ENCODE measurements at regions not wholly inside any gene's neighbourhood (a gene's known extent, or its start where the extent isn't known, plus 50 kb on each side); places are given as distances from the start of the nearest gene placed in this dataset.

DNA sequence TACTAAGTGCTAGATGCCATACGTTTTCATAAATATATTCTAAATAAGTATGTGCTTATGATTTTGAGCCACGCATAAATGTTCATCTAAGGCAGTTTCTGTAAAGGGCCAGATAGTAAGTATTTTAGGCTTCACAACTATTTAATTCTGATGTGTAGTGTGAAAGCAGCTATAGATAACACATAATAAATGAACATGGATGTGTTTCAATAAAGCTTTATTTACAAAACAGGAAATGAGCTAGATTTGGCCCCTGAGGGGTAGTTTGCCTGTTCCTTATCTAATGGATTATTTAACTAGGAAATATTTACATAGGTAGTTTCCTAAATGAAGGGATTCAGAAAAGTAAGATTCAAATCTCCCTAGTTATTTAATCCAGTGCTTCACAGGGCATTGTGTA lies 557.6 kb upstream of the PKN2 start:
- intact Hi-C loops (cut with DNase I; ENCODE audit: low total_unique reads) = no loop called here
- TF ChIP-seq, protein P1, sequence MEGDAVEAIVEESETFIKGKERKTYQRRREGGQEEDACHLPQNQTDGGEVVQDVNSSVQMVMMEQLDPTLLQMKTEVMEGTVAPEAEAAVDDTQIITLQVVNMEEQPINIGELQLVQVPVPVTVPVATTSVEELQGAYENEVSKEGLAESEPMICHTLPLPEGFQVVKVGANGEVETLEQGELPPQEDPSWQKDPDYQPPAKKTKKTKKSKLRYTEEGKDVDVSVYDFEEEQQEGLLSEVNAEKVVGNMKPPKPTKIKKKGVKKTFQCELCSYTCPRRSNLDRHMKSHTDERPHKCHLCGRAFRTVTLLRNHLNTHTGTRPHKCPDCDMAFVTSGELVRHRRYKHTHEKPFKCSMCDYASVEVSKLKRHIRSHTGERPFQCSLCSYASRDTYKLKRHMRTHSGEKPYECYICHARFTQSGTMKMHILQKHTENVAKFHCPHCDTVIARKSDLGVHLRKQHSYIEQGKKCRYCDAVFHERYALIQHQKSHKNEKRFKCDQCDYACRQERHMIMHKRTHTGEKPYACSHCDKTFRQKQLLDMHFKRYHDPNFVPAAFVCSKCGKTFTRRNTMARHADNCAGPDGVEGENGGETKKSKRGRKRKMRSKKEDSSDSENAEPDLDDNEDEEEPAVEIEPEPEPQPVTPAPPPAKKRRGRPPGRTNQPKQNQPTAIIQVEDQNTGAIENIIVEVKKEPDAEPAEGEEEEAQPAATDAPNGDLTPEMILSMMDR (IDR thresholded peaks at IDR 0.05) = no peak
- TF ChIP-seq POLR2A (IDR thresholded peaks at IDR 0.05) = no peak
- WGBS, 2 donors = 82 to 92% methylated on average over 2 of the region's 2 CpGs
- DNase-seq (ENCODE audit: low spot score in 2 of 2) = no peak
- H3K4me3 ChIP-seq (ENCODE audit: low read depth, poor library complexity, severe bottlenecking) = no peak overlapping the region

DNA sequence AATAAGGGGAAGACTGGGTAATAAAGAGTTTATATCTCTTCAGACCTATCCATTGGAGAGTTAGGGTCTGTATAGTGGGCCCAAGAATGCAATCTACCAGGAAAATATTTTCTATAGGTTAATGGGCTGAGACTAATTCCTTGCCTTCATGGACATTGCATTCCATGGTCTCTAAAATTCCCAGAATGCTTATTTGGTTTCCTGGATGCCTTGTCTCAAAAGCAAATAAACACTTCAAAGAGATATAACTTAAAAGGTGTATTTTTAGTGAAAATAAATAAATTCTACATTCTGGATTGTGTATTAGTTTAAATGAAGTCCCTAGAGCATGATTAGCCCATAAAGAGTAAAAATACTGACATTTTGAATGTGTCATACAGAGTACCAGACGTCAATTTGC lies 550.1 kb upstream of the PKN2 start:
- intact Hi-C loops (cut with DNase I; ENCODE audit: low total_unique reads) = no loop called here
- WGBS, 2 donors = 74 to 84% methylated on average over 1 of the region's 1 CpG
- no peak overlapping the region for H3K4me3 ChIP-seq (ENCODE audit: low read depth, poor library complexity, severe bottlenecking)
- TF ChIP-seq, protein P1 (IDR thresholded peaks at IDR 0.05) = no peak
- TF ChIP-seq POLR2A (IDR thresholded peaks at IDR 0.05) = no peak
- no peak for DNase-seq (ENCODE audit: low spot score in 2 of 2)

DNA sequence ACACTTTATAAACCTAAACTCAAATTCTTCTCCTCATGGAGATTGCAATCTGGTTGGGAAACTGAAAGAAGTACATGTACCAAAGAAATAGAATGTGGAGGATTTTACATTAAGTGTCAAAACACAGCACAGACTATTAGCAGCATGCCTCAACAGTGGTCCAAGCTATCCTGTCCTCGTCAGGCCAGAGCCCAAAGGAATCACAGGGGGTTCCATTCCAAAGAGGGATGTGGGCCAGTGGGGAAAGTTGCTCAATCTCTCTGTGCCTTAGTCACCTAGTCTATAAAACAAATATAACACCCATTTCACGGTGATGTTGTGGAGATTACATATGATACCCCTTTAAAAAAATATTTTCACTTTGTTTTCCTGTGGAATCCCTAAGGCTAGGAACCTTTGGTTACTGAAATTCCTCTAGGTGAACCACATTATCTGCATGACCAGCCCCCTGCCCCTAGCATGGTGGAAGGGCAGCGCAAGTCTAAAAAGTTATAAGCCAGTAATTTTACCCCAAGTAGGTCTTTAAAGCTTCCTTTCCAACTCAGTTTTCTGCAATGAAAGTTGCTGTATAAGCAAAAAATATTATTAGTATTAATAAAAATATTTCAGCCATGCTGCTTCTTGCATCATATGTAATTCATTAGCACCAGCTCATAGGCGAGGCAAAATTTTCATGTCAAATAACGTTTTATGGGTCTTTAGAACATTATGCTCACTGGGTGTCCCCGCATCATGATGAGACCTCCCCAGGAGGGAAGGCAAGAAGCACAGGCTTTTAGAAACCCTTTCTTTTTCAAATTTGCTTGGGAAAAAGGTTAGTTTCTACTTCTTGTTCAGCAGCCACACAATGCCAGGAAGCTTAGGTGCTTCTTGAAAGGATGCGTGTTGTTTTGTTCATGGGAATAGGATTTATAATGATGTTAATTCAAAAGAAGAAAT lies 548.8 kb upstream of the PKN2 start:
- no peak for TF ChIP-seq POLR2A (IDR thresholded peaks at IDR 0.05)
- TF ChIP-seq, protein P1 (IDR thresholded peaks at IDR 0.05) = no peak
- no peak overlapping the region for H3K4me3 ChIP-seq (ENCODE audit: low read depth, poor library complexity, severe bottlenecking)
- no peak for DNase-seq (ENCODE audit: low spot score in 2 of 2)
- 76 to 78% methylated on average over 7 of the region's 7 CpGs for WGBS, 2 donors
- intact Hi-C loops (cut with DNase I; ENCODE audit: low total_unique reads) = no loop called here

DNA sequence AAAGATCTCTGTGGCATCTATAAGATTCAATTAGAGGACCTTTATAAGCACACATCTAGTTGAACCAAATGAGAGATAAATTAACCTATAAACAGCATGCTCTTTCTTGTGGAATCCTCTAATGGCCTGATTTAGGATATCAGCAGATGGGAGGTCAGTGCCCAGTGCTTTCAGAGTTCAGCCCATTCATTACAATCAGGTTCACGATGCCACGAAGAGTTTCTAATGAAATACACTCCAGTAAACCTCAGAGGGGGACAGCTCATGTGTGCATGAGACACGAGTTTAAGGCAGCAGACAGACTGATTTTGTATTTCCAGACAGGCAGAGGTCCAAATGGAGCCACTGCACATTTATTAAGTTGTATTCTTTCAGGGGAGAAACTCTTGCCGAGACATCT lies 544.4 kb upstream of the PKN2 start:
- H3K4me3 ChIP-seq (ENCODE audit: low read depth, poor library complexity, severe bottlenecking) = no peak overlapping the region
- 71 to 75% methylated on average over 4 of the region's 4 CpGs for WGBS, 2 donors
- TF ChIP-seq POLR2A (IDR thresholded peaks at IDR 0.05) = no peak
- TF ChIP-seq, protein P1 (IDR thresholded peaks at IDR 0.05) = no peak
- no peak for DNase-seq (ENCODE audit: low spot score in 2 of 2)
- intact Hi-C loops (cut with DNase I; ENCODE audit: low total_unique reads) = no loop called here

DNA sequence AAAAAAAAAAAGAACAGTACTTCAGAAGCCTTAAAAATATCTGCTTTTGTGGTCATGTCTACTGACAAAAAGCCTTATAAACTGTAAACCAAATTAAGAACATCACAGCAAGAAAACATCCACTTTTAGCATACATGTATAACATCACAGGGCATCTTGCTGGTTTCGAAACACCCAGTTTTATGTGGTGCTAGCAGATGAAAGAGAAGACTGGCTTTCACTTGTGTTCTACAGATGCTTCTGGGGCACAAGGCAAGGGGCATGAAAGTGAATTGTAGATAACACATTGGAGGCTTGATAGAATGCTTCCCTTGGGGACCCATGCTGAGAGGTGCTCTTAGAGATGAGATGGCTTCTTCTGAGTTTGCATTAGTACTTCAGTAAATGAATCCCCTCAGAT lies 543.7 kb upstream of the PKN2 start:
- H3K4me3 ChIP-seq (ENCODE audit: low read depth, poor library complexity, severe bottlenecking) = no peak overlapping the region
- 73 to 89% methylated on average over 1 of the region's 1 CpG for WGBS, 2 donors
- TF ChIP-seq, protein P1 (IDR thresholded peaks at IDR 0.05) = no peak
- no peak for TF ChIP-seq POLR2A (IDR thresholded peaks at IDR 0.05)
- no peak for DNase-seq (ENCODE audit: low spot score in 2 of 2)
- intact Hi-C loops (cut with DNase I; ENCODE audit: low total_unique reads) = no loop called here

Measured in lower leg skin (tissue), 4 donors.